Bronchial epithelial cell (primary cell): ENCODE measurements at regions not wholly inside any gene's neighbourhood (a gene's known extent, or its start where the extent isn't known, plus 50 kb on each side); places are given as distances from the start of the nearest gene placed in this dataset.

Source experiments
- DNase-seq: peaks from one replicate; pipeline ENCODE4 v3.0.0-alpha.2; 2010; ENCODE audit warnings: low read depth
- FAIRE-seq: peaks from 2 replicates; lab custom pipeline; 2011; peaks lifted over from hg19 to GRCh38; lab: Jason Lieb, UNC
- H3K27me3 ChIP-seq: 2 replicates; pipeline ENCODE4 v1.5.1; 2011; ENCODE audit warnings: low read length; ENCODE audit not compliant: control insufficient read depth, insufficient read depth
- H3K36me3 ChIP-seq: 2 replicates; pipeline ENCODE4 v1.5.1; 2011; ENCODE audit warnings: low read length; ENCODE audit not compliant: control insufficient read depth, insufficient read depth
- H3K4me3 ChIP-seq: 2 replicates; pipeline ENCODE4 v1.5.1; 2011; ENCODE audit warnings: mild to moderate bottlenecking, low read depth, low read length, control low read depth
- TF ChIP-seq, protein P1 (sequence below): IDR thresholded peaks from 2 replicates; pipeline ENCODE4 v1.5.1; 2011; ENCODE audit warnings: mild to moderate bottlenecking, moderate library complexity, low read length, control low read depth, inconsistent platforms; ENCODE audit not compliant: insufficient read depth, severe bottlenecking

DNA sequence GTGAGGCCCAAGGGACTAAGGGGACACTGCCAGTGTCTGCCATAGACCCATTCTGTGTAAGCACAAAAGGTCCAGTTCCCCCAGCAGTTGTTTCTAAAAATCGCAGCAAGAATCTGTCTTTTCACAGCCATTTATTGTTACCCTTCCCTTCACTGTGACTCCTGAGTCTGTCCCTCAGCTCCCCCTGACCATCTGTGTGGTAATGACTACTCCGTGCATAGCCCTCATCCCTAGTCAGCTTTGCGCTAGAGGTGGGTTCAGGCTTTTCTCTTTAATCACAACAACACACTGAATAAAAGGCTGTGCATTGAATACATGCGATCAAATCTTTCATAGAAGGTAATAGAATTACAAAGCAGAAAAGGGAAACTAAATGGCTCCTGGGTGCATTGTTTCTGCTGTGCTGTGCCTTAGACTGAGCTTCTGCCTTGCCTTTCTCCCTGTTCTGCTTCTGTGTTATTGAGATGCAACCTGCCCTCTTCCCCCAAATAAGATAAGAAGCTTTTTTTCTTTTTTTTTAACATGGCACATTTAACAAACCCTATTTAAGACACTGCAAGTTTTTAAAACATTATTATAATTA lies 836.0 kb upstream of the CDH2 start:
- Histone ChIP-seq H3K4me3 (no peak overlapping the region), H3K27me3 (no peaks in the 10 kb centered on the region), H3K36me3 (no peaks in the 10 kb centered on the region)
- DNase-seq (no peak), FAIRE-seq (peak; percentile 94)
- TF ChIP-seq, protein P1, sequence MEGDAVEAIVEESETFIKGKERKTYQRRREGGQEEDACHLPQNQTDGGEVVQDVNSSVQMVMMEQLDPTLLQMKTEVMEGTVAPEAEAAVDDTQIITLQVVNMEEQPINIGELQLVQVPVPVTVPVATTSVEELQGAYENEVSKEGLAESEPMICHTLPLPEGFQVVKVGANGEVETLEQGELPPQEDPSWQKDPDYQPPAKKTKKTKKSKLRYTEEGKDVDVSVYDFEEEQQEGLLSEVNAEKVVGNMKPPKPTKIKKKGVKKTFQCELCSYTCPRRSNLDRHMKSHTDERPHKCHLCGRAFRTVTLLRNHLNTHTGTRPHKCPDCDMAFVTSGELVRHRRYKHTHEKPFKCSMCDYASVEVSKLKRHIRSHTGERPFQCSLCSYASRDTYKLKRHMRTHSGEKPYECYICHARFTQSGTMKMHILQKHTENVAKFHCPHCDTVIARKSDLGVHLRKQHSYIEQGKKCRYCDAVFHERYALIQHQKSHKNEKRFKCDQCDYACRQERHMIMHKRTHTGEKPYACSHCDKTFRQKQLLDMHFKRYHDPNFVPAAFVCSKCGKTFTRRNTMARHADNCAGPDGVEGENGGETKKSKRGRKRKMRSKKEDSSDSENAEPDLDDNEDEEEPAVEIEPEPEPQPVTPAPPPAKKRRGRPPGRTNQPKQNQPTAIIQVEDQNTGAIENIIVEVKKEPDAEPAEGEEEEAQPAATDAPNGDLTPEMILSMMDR: no peak

DNA sequence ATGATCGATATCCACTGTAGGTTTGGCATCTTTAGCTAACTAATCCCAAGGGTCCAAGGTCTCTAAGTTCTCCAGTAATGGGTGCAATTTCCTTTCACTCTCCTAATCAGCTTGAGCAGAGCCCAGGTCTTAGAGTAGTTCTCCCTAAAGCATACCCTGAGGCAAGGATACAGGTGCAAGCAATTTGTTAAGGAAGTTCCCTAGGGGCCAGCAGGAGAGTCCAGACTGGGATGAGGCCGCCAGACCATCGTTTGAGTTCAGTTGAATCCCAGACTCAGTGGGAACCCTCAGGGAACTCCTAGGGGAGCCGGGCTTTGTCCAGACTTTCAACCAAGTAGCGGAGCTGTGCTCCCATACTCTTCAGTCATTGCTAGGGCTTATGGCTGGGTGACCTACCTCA lies 835.4 kb upstream of the CDH2 start:
- peak; percentile 13 for FAIRE-seq
- TF ChIP-seq, protein P1: no peak
- Histone ChIP-seq H3K36me3 (no peaks in the 10 kb centered on the region), H3K27me3 (no peaks in the 10 kb centered on the region), H3K4me3 (no peak overlapping the region)
- DNase-seq: no peak

DNA sequence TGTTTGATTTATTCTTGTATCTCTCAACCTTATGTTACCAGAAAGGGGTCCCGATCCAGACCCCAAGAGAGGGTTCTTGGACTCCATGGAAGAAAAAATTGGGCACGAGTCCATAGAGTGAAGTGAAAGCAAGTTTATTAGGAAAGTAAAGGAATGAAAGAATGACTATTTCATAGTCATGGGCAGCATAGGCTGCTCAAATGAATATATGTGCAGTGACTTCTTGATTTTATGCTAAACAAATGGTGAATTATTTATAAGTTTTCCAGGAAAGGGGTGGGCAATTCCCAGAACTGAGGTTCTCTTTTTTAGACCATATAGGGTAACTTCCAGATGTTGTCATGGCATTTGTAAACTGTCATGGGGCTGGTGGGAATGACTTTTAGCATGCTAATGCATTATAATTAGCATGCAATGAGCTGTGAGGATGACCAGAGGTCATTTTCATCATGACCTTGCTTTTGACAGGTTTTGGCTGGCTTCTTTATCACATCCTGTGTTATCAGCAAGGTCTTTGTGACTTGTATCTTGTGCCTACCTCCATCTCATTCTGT lies 832.4 kb upstream of the CDH2 start:
- FAIRE-seq (no peak), DNase-seq (no peak)
- Histone ChIP-seq H3K27me3 (no peaks in the 10 kb centered on the region), H3K4me3 (no peak overlapping the region), H3K36me3 (no peaks in the 10 kb centered on the region)
- TF ChIP-seq, protein P1: no peak

DNA sequence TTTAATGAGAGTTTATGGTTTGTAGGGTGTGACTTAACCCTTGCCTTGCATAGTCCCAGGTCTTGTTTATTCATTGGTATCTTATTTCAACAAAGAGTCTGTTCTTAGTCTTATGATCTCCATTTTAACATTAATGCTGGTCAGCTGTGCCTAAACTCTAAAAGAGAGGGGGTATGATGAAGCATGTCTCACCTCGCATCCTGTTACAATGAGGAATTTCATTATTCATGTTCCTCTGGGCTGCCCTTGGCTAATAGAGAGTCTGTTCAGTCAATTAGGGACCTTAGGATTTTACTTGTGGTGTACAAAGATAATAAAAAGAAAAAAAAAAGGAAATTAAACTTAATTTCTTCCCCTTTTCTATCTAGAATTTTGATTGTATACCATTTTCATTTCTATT lies 831.9 kb upstream of the CDH2 start:
- DNase-seq (peak; percentile 50), FAIRE-seq (no peak)
- Histone ChIP-seq H3K4me3 (no peak overlapping the region), H3K27me3 (no peaks in the 10 kb centered on the region), H3K36me3 (no peaks in the 10 kb centered on the region)
- TF ChIP-seq, protein P1: no peak

DNA sequence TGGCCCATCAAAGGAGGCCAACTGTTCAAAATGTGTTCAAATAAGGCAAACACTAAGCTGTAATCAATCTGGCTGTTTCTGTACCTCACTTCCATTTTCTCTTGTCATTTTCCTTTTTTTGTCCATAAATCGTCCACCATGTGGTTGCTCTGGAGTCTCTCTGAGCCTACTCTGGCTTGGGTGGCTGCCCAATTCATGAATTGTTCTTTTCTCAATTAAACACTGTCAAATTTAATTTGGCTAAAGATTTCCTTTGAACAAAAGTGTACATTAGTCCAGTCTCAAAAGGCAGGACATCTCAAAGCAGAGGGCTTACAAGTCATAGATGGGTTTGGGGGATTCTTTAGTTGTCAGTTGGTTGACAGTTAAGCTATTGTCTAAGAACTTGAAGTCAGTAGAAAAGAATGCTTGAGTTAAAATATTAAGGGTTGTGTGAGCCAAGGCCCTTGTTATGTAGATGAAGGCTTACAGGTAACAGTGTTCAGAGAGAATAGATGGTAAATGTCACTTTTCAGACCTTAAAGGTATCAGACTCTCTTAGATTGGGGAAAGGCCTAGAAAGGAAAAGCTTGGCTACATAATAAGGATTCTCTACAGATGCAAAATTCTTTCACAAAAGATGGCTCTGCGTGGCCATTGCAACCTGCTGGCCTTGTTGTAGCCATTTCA lies 831.2 kb upstream of the CDH2 start:
- H3K4me3 ChIP-seq: no peak overlapping the region
- DNase-seq: no peak
- H3K27me3 ChIP-seq: no peaks in the 10 kb centered on the region
- H3K36me3 ChIP-seq: no peaks in the 10 kb centered on the region
- TF ChIP-seq, protein P1: no peak
- FAIRE-seq: no peak

DNA sequence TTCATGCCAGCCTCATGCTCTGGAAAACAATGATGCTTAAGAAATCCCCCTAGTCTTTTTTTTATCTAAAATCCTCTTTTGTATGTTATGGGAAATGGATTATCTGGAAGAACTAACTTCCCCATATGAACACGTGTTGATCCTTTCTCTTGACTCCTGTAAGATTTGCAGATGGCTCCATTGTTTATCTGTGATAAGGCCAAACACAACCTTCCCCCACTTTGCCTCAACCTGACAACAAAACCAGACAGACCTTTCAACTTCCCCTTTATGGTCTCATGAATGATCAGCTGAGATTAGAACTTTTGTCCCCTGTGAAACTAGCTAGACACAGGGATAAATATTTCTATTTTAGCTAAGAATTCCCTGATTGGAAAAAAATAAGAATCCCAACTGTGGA lies 828.0 kb upstream of the CDH2 start:
- FAIRE-seq: no peak

More for the DNA sequence above, 828.0 kb upstream of the CDH2 start:
- no peak for DNase-seq
- no peak overlapping the region for H3K4me3 ChIP-seq
- TF ChIP-seq, protein P1: no peak
- H3K36me3 ChIP-seq: no peaks in the 10 kb centered on the region
- H3K27me3 ChIP-seq: no peaks in the 10 kb centered on the region
